ENCODE measurements at regions not wholly inside any gene's neighbourhood (a gene's known extent, or its start where the extent isn't known, plus 50 kb on each side); places are given as distances from the start of the nearest gene placed in this dataset.

DNA sequence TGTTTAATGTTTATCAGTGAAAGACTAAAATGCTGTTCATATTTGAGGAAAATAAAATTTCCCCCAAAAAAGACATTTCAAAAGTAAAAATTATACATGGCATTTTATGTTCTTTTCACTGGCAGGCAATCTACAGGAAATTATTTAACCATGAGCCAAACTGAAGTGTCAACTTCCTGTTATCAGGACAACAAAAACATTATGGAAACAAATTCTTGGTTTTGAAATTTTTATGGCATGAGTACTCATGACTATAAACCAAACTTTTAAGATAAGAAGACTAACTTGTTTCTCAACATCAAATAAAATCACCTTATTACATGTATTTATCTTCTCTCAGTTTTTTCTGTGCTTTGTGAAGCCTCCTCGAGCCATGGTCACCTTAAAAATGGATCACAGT, 698.6 kb downstream of the LTN1 start:
- no peak overlapping the region for H2AFZ ChIP-seq (ENCODE audit: insufficient read depth, low read depth, low read length, poor library complexity, severe bottlenecking)
- no peak overlapping the region for H3K9ac ChIP-seq (ENCODE audit: insufficient read depth, low read length, poor library complexity, severe bottlenecking)
- no peak for DNase-seq
- H3K36me3 Mint-ChIP-seq = no peaks in the 10 kb centered on the region
- H3K36me3 ChIP-seq (replicated peaks in 1 of 2; ENCODE audit: control insufficient read depth in 1 of 2, insufficient read depth in 2 of 2, low read length in 2 of 2) = no peaks in the 10 kb centered on the region
- H3K4me3 ChIP-seq (replicated peaks in 1 of 3; ENCODE audit: low read depth in 2 of 3, low read length in 3 of 3) = no peak overlapping the region
- H3K27ac Mint-ChIP-seq = no peak overlapping the region
- WGBS (ENCODE audit: insufficient coverage) = no CpG with 5 or more reads among the region's 1 CpG
- H3K9me3 Mint-ChIP-seq = peaks cover 0 to 10% (median 6%) of the 10 kb centered on the region in 7 donors
- H3K27me3 Mint-ChIP-seq (ENCODE audit: low read depth in 3 of 3) = peaks cover 0 to 5% (median 3%) of the 10 kb centered on the region in 3 donors
- no peak overlapping the region for H3K27ac ChIP-seq (ENCODE audit: low read depth in 1 of 2, low read length in 2 of 2)
- H3K4me1 Mint-ChIP-seq = no peaks in the 10 kb centered on the region
- H3K27me3 ChIP-seq (ENCODE audit: control insufficient read depth in 2 of 2, insufficient read depth in 2 of 2, low read length in 2 of 2) = no peaks in the 10 kb centered on the region
- no peak overlapping the region for H3K4me2 ChIP-seq (replicated peaks; ENCODE audit: extremely low read depth, low read length, poor library complexity, severe bottlenecking)
- no peaks in the 10 kb centered on the region for H4K20me1 ChIP-seq (ENCODE audit: insufficient read depth, low read length)
- intact Hi-C loops (cut with micrococcal nuclease) = no loop called here
- peaks cover 8 to 10% of the 10 kb centered on the region in 2 donors for H3K9me3 ChIP-seq (replicated peaks in 1 of 2; ENCODE audit: control insufficient read depth in 1 of 2, insufficient read depth in 1 of 2, low read length in 2 of 2)
- no peak overlapping the region for H3K4me3 Mint-ChIP-seq
- H3K79me2 ChIP-seq (ENCODE audit: insufficient read depth, low read length) = no peaks in the 10 kb centered on the region
- no peaks in the 10 kb centered on the region for H3K4me1 ChIP-seq (ENCODE audit: control insufficient read depth in 1 of 2, insufficient read depth in 2 of 2, low read length in 2 of 2)
- no peak for TF ChIP-seq CTCF (IDR thresholded peaks at IDR 0.05)

- Histone ChIP-seq H3K4me1 (ENCODE audit: control insufficient read depth in 1 of 2, insufficient read depth in 2 of 2, low read length in 2 of 2) (no peaks in the 10 kb centered on the region), H3K79me2 (ENCODE audit: insufficient read depth, low read length) (no peaks in the 10 kb centered on the region), H3K9me3 (replicated peaks in 1 of 2; ENCODE audit: control insufficient read depth in 1 of 2, insufficient read depth in 1 of 2, low read length in 2 of 2) (peaks cover 3 to 4% of the 10 kb centered on the region in 2 donors), H3K4me2 (replicated peaks; ENCODE audit: extremely low read depth, low read length, poor library complexity, severe bottlenecking) (no peak overlapping the region), H4K20me1 (ENCODE audit: insufficient read depth, low read length) (no peaks in the 10 kb centered on the region), H3K36me3 (replicated peaks in 1 of 2; ENCODE audit: control insufficient read depth in 1 of 2, insufficient read depth in 2 of 2, low read length in 2 of 2) (no peaks in the 10 kb centered on the region), H3K4me3 (replicated peaks in 1 of 3; ENCODE audit: low read depth in 2 of 3, low read length in 3 of 3) (no peak overlapping the region), H3K27ac (ENCODE audit: low read depth in 1 of 2, low read length in 2 of 2) (no peak overlapping the region), H2AFZ (ENCODE audit: insufficient read depth, low read depth, low read length, poor library complexity, severe bottlenecking) (no peak overlapping the region), H3K9ac (ENCODE audit: insufficient read depth, low read length, poor library complexity, severe bottlenecking) (no peak overlapping the region), H3K27me3 (ENCODE audit: control insufficient read depth in 2 of 2, insufficient read depth in 2 of 2, low read length in 2 of 2) (no peaks in the 10 kb centered on the region)
- H3K9me3 Mint-ChIP-seq = peaks cover 2 to 8% (median 5%) of the 10 kb centered on the region in 7 donors
- intact Hi-C loops (cut with micrococcal nuclease) = no loop called here
- WGBS (ENCODE audit: insufficient coverage) = no CpG with 5 or more reads among the region's 4 CpGs
- peaks cover 1 to 4% (median 2%) of the 10 kb centered on the region in 3 donors for H3K27me3 Mint-ChIP-seq (ENCODE audit: low read depth in 3 of 3)
- no peak for TF ChIP-seq CTCF (IDR thresholded peaks at IDR 0.05)
- H3K4me3 Mint-ChIP-seq = no peak overlapping the region
- no peaks in the 10 kb centered on the region for H3K4me1 Mint-ChIP-seq
- H3K36me3 Mint-ChIP-seq = no peaks in the 10 kb centered on the region
- no peak for DNase-seq
- no peak overlapping the region for H3K27ac Mint-ChIP-seq
Measured at GRCh38 chr21:28283641-28284490, 708.8 kb downstream of the LTN1 start.
